AG10803 (cell line): ENCODE measurements at regions not wholly inside any gene's neighbourhood (a gene's known extent, or its start where the extent isn't known, plus 50 kb on each side); places are given as distances from the start of the nearest gene placed in this dataset.

Source experiments
- DNase-seq: peaks from one replicate; pipeline ENCODE4 v3.0.0; 2010; ENCODE audit warnings: low read depth
- H3K4me3 ChIP-seq: 2 replicates; pipeline ENCODE4 v1.5.1; 2011; ENCODE audit warnings: mild to moderate bottlenecking, low read length, control low read depth
- TF ChIP-seq, protein P1 (sequence below): conservative IDR thresholded peaks from 2 replicates; pipeline ENCODE4 v1.5.1; 2011; ENCODE audit warnings: mild to moderate bottlenecking, low read length, control low read depth, inconsistent platforms

DNA sequence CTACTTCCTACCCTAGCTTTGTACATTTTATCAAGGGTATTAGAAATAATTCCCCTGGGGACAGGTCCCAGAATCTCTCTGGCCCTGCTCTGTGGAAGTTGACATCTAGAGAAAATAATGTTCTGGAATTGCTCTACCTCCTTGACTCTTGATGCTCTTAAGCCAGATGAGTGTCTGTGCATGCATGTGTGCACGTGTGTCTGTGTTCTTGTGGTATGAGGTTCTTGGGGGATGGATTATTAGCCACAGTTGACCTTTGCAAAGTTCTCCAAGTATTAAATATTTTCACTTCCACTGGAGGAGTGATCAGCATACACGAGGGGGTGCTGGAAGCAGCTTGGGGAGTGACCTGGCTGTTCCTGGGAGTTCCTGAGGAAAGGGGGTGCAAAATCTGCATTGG lies 61.2 kb upstream of the PELI1 start:
- no peak overlapping the region for H3K4me3 ChIP-seq
- TF ChIP-seq, protein P1, sequence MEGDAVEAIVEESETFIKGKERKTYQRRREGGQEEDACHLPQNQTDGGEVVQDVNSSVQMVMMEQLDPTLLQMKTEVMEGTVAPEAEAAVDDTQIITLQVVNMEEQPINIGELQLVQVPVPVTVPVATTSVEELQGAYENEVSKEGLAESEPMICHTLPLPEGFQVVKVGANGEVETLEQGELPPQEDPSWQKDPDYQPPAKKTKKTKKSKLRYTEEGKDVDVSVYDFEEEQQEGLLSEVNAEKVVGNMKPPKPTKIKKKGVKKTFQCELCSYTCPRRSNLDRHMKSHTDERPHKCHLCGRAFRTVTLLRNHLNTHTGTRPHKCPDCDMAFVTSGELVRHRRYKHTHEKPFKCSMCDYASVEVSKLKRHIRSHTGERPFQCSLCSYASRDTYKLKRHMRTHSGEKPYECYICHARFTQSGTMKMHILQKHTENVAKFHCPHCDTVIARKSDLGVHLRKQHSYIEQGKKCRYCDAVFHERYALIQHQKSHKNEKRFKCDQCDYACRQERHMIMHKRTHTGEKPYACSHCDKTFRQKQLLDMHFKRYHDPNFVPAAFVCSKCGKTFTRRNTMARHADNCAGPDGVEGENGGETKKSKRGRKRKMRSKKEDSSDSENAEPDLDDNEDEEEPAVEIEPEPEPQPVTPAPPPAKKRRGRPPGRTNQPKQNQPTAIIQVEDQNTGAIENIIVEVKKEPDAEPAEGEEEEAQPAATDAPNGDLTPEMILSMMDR, result no peak

GRCh38 chr2:64207573-64207972 lies 63.4 kb upstream of the PELI1 start:
- H3K4me3 ChIP-seq, result no peak overlapping the region
- TF ChIP-seq, protein P1, result no peak
- DNase-seq, result no peak

More for the DNA sequence above, 61.2 kb upstream of the PELI1 start:
- DNase-seq, result no peak

DNA sequence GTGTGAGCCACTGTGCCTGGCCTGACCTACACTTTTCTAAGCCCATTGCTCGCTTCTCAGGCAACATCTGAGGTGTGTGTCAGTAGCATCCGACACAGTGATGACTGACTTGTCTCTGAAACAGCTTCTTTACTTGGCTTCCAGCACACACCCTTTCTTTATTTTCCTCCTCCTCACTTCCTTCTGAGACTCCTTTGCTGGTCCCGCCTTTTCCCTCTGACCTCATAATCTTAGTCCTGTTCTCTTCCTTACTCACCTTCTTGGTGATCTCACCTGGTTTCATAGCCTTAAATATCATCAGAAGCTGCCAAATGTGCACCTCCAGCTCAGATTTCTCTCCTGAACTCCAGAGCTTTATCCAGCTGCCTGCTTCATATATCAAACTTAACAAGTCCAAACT lies 66.6 kb upstream of the PELI1 start:
- no peak for DNase-seq
- H3K4me3 ChIP-seq, result no peak overlapping the region
- TF ChIP-seq, protein P1, result no peak

DNA sequence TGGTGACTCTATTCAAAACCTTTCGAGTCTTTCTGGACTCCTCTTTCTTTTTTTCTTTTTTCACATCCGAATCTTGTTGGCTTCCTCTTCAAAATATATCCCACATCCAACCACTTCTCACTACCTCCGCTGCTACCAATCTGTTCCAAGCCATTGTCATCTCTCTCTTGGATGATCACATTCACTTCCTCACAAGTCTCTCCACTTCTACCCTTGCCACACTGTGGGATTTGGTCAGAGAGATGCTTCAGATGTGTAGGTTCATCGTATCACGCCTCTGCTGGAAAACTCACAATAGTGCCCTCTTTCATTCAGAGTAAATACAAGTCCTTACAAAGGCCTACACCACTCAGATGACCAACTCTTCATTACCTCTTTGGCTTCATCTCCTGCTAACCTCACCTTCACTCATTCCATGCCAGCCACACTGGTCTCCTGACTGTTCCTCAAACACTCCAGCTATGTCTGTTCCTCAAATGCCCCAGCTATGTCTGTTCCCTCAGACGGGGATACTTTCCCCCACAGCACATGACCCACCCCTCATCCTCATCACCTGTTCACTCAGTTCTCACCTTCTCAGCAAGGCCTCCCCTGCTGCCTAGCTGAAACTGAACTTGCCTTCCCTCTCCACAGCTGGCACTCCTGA lies 67.2 kb upstream of the PELI1 start:
- H3K4me3 ChIP-seq, result no peak overlapping the region
- TF ChIP-seq, protein P1, result no peak
- no peak for DNase-seq

- no peak overlapping the region for H3K4me3 ChIP-seq
- DNase-seq, result peak; percentile 83
- TF ChIP-seq, protein P1, result no peak
These were observed 68.1 kb upstream of the PELI1 start for GRCh38 chr2:64212346-64212745.

GRCh38 chr2:64212801-64213321 lies 68.6 kb upstream of the PELI1 start:
- TF ChIP-seq, protein P1, result no peak
- H3K4me3 ChIP-seq, result no peak overlapping the region
- peak; percentile 8 for DNase-seq

GRCh38 chr2:64213532-64214275 lies 69.5 kb upstream of the PELI1 start:
- no peak for DNase-seq
- TF ChIP-seq, protein P1, result no peak
- H3K4me3 ChIP-seq, result no peak overlapping the region
